H9 (cell line): ENCODE measurements at regions not wholly inside any gene's neighbourhood (a gene's known extent, or its start where the extent isn't known, plus 50 kb on each side); places are given as distances from the start of the nearest gene placed in this dataset.

ENCODE experiments used
- DNase-seq: peaks from one replicate; pipeline ENCODE4 v3.0.0-alpha.2; 2017
- H2AFZ ChIP-seq: one replicate; pipeline ENCODE4 v1.6.1; 2013; ENCODE audit warnings: mild to moderate bottlenecking, low read length, control low read depth, moderate library complexity
- H2AK5ac ChIP-seq: 2 replicates; pipeline ENCODE4 v1.6.1; 2013; ENCODE audit warnings: low read length, control low read depth, mixed read lengths; ENCODE audit not compliant: insufficient read length
- H2BK120ac ChIP-seq: one replicate; pipeline ENCODE4 v1.6.1; 2013; ENCODE audit warnings: low read depth, mild to moderate bottlenecking, low read length, control low read depth, inconsistent platforms; ENCODE audit not compliant: poor library complexity, severe bottlenecking
- H2BK12ac ChIP-seq: 2 replicates; pipeline ENCODE4 v1.6.1; 2013; ENCODE audit warnings: low read length, control low read depth, mixed read lengths, low read depth; ENCODE audit not compliant: insufficient read length
- H2BK15ac ChIP-seq: 2 replicates; pipeline ENCODE4 v1.6.1; 2013; ENCODE audit warnings: low read depth, low read length, control low read depth
- H2BK20ac ChIP-seq: one replicate; pipeline ENCODE4 v1.6.1; 2013; ENCODE audit warnings: low read depth, mild to moderate bottlenecking, low read length, control low read depth, inconsistent platforms; ENCODE audit not compliant: poor library complexity, severe bottlenecking
- H2BK5ac ChIP-seq: 2 replicates; pipeline ENCODE4 v1.6.1; 2013; ENCODE audit warnings: low read length, control low read depth, mixed read lengths; ENCODE audit not compliant: insufficient read length
- H3K14ac ChIP-seq: 2 replicates; pipeline ENCODE4 v1.6.1; 2013; ENCODE audit warnings: low read length, control low read depth; ENCODE audit not compliant: insufficient read depth
- H3K18ac ChIP-seq: 2 replicates; pipeline ENCODE4 v1.6.1; 2013; ENCODE audit warnings: low read depth, mild to moderate bottlenecking, mixed read lengths, low read length, control low read depth; ENCODE audit not compliant: insufficient read length
- H3K23ac ChIP-seq: 2 replicates; pipeline ENCODE4 v1.6.1; 2013; ENCODE audit warnings: low read length, control low read depth, mixed read lengths, low read depth; ENCODE audit not compliant: insufficient read length
- H3K23me2 ChIP-seq: 2 replicates; pipeline ENCODE4 v1.6.1; 2013; ENCODE audit warnings: low read depth, mild to moderate bottlenecking, mixed read lengths, low read length, control low read depth; ENCODE audit not compliant: insufficient read length, poor library complexity, severe bottlenecking
- H3K27ac ChIP-seq: 2 replicates; pipeline ENCODE4 v1.5.1; 2013; ENCODE audit warnings: low read length, control low read depth, mixed read lengths, low read depth; ENCODE audit not compliant: insufficient read length
- H3K27me3 ChIP-seq: 2 replicates; pipeline ENCODE4 v1.6.1; 2013; ENCODE audit warnings: low read length, control low read depth, inconsistent platforms; ENCODE audit not compliant: insufficient read depth
- H3K4ac ChIP-seq: 2 replicates; pipeline ENCODE4 v1.6.1; 2013; ENCODE audit warnings: low read depth, mild to moderate bottlenecking, control low read depth, inconsistent platforms, low read length, moderate library complexity
- H3K4me1 ChIP-seq: 2 replicates; pipeline ENCODE4 v1.6.1; 2013; ENCODE audit warnings: low read length, control low read depth, inconsistent platforms; ENCODE audit not compliant: insufficient read depth
- H3K4me2 ChIP-seq: 2 replicates; pipeline ENCODE4 v1.6.1; 2013; ENCODE audit warnings: low read length, control low read depth, mixed read lengths; ENCODE audit not compliant: insufficient read length, insufficient read depth
- H3K56ac ChIP-seq: 2 replicates; pipeline ENCODE4 v1.6.1; 2013; ENCODE audit warnings: low read depth, mild to moderate bottlenecking, mixed read lengths, low read length, control low read depth; ENCODE audit not compliant: insufficient read length
- H3K79me1 ChIP-seq: 2 replicates; pipeline ENCODE4 v1.6.1; 2013; ENCODE audit warnings: low read depth, mild to moderate bottlenecking, moderate library complexity, low read length, control low read depth, inconsistent platforms; ENCODE audit not compliant: insufficient read depth, poor library complexity, severe bottlenecking
- H3K79me2 ChIP-seq: 2 replicates; pipeline ENCODE4 v1.6.1; 2013; ENCODE audit warnings: low read length, control low read depth, inconsistent platforms; ENCODE audit not compliant: insufficient read depth
- H3K9ac ChIP-seq: 2 replicates; pipeline ENCODE4 v1.6.1; 2013; ENCODE audit warnings: low read length, control low read depth, mixed read lengths; ENCODE audit not compliant: insufficient read length; ENCODE audit errors: extremely low read depth
- H3K9me3 ChIP-seq: one replicate; pipeline ENCODE4 v1.6.1; 2013; ENCODE audit warnings: low read depth, low read length, inconsistent platforms; ENCODE audit not compliant: control insufficient read depth
- H3T11ph ChIP-seq: one replicate; pipeline ENCODE4 v1.6.1; 2013; ENCODE audit warnings: mild to moderate bottlenecking, low read length, control low read depth, inconsistent platforms
- H4K20me1 ChIP-seq: one replicate; pipeline ENCODE4 v1.6.1; 2013; ENCODE audit not compliant: control insufficient read depth, insufficient read length, insufficient read depth
- H4K5ac ChIP-seq: 2 replicates; pipeline ENCODE4 v1.6.1; 2013; ENCODE audit warnings: low read depth, mild to moderate bottlenecking, mixed read lengths, low read length, control low read depth; ENCODE audit not compliant: insufficient read length
- H4K8ac ChIP-seq: replicated peaks from 2 replicates; pipeline ENCODE4 v1.6.1; 2013; ENCODE audit warnings: low read length, control low read depth, mixed read lengths, low read depth; ENCODE audit not compliant: insufficient read length
- H4K91ac ChIP-seq: 2 replicates; pipeline ENCODE4 v1.6.1; 2013; ENCODE audit warnings: low read depth, mild to moderate bottlenecking, moderate library complexity, mixed read lengths, low read length, control low read depth; ENCODE audit not compliant: insufficient read length
- H3K27ac Mint-ChIP-seq, 3 experiments: 2 replicates in 2 of 3; 3 replicates in 1 of 3; pipeline ENCODE4 v1.8.0; 2020 to 2021; ENCODE audit warnings: mixed read lengths in 3 of 3, mild to moderate bottlenecking in 1 of 3, moderate library complexity in 1 of 3
- H3K27me3 Mint-ChIP-seq: 2 replicates; pipeline ENCODE4 v1.8.0; 2021; ENCODE audit warnings: low read depth, mild to moderate bottlenecking, moderate library complexity, mixed read lengths
- H3K36me3 Mint-ChIP-seq, 3 experiments: 2 replicates in 2 of 3; 3 replicates in 1 of 3; pipeline ENCODE4 v1.8.0; 2020 to 2021; ENCODE audit warnings: low read depth in 3 of 3, mixed read lengths in 3 of 3; ENCODE audit not compliant: insufficient read depth in 1 of 3
- H3K4me1 Mint-ChIP-seq, 2 experiments: 2 replicates each; pipeline ENCODE4 v1.8.0; 2020; ENCODE audit warnings: mixed read lengths in 2 of 2
- H3K4me3 Mint-ChIP-seq, 2 experiments: 2 replicates in 1 of 2; 3 replicates in 1 of 2; pipeline ENCODE4 v1.8.0; 2020 to 2021; ENCODE audit warnings: mild to moderate bottlenecking in 2 of 2, mixed read lengths in 2 of 2, moderate library complexity in 1 of 2
- H3K9me3 Mint-ChIP-seq, 2 experiments: 2 replicates in 1 of 2; 3 replicates in 1 of 2; pipeline ENCODE4 v1.8.0; 2020; ENCODE audit warnings: mild to moderate bottlenecking in 2 of 2, mixed read lengths in 2 of 2, moderate library complexity in 1 of 2
- CTCF ChIP-seq: fragments of 200-600 bp; sonication (generic); conservative IDR thresholded peaks from 3 replicates; pipeline ENCODE4 v1.8.0; 2021; ENCODE audit warnings: antibody characterized with exemption, mild to moderate bottlenecking
- WGBS: extraction: QIAGEN DNeasy Blood & Tissue Kit; methylation state at CpG from one replicate; pipeline ENCODE4 v1.1.7; 2013; ENCODE audit warnings: missing lambda C conversion rate, low lambda C conversion rate, mixed read lengths; ENCODE audit not compliant: insufficient read length; ENCODE audit errors: extremely low coverage; 5-methylcytosine and 5-hydroxymethylcytosine counted together

GRCh38 chr5:92749943-92750342 is 831.1 kb downstream of the NR2F1-AS1 start:
- Mint-ChIP-seq H3K36me3 (no peaks in the 10 kb centered on the region), H3K27me3 (no peaks in the 10 kb centered on the region), H3K9me3 (no peaks in the 10 kb centered on the region), H3K4me1 (peaks cover 14 to 15% of the 10 kb centered on the region in 2 experiments), H3K4me3 (no peak overlapping the region), H3K27ac (peak overlapping the region in 2 of 3 experiments; percentile 80 to 84; a peak in 4 of 7 replicates)
- Histone ChIP-seq H3K9ac (no peak overlapping the region), H3K18ac (no peak overlapping the region), H3K79me1 (no peaks in the 10 kb centered on the region), H4K20me1 (no peaks in the 10 kb centered on the region), H3K23ac (no peak overlapping the region), H2BK15ac (no peak overlapping the region), H4K5ac (no peak overlapping the region), H2BK12ac (no peak overlapping the region), H3T11ph (no peak overlapping the region), H2BK5ac (no peak overlapping the region), H3K4ac (no peak overlapping the region), H3K23me2 (no peaks in the 10 kb centered on the region), H3K4me1 (no peaks in the 10 kb centered on the region), H2AFZ (no peak overlapping the region), H3K27me3 (no peaks in the 10 kb centered on the region), H3K9me3 (no peaks in the 10 kb centered on the region), H3K27ac (no peak overlapping the region), H3K79me2 (no peaks in the 10 kb centered on the region), H2BK20ac (no peak overlapping the region), H4K8ac (no peak overlapping the region), H3K14ac (no peak overlapping the region), H3K56ac (no peak overlapping the region), H2BK120ac (no peak overlapping the region), H4K91ac (no peak overlapping the region), H3K4me2 (no peak overlapping the region), H2AK5ac (no peak overlapping the region)
- DNase-seq, result no peak
- no CpG with 5 or more reads among the region's 1 CpG for WGBS
- no peak for TF ChIP-seq CTCF
